Central memory CD8-positive, alpha-beta T cell (primary cell): ENCODE measurements at regions not wholly inside any gene's neighbourhood (a gene's known extent, or its start where the extent isn't known, plus 50 kb on each side); places are given as distances from the start of the nearest gene placed in this dataset.
A peak's percentile ranks its signal among the peaks of the same experiment; 100 is the strongest.

ENCODE experiments used
- ATAC-seq: fragments of 150-1000 bp; cut with Tn5 transposase; replicated peaks from 2 replicates; pipeline ENCODE4 v1.10.0; 2022; ENCODE audit warnings: mild to moderate bottlenecking, moderate FRiP score, moderate number of reproducible peaks; ENCODE audit not compliant: poor library complexity, severe bottlenecking; ENCODE audit errors: extremely low read depth
- DNase-seq, 2 donors: peaks; one replicate each; pipeline ENCODE4 v3.0.0; 2021; ENCODE audit warnings: low spot score in 2 of 2
- H3K27ac Mint-ChIP-seq: one replicate; pipeline ENCODE4 v1.8.0; 2022; ENCODE audit warnings: low read depth, mild to moderate bottlenecking, moderate library complexity, mixed read lengths
- H3K27me3 Mint-ChIP-seq: one replicate; pipeline ENCODE4 v1.8.0; 2022; ENCODE audit warnings: mixed read lengths
- H3K36me3 Mint-ChIP-seq: one replicate; pipeline ENCODE4 v1.8.0; 2022; ENCODE audit warnings: mild to moderate bottlenecking, moderate library complexity, mixed read lengths; ENCODE audit not compliant: insufficient read depth
- H3K4me1 Mint-ChIP-seq: one replicate; pipeline ENCODE4 v1.8.0; 2022; ENCODE audit warnings: mixed read lengths
- H3K4me3 Mint-ChIP-seq: one replicate; pipeline ENCODE4 v1.8.0; 2022; ENCODE audit warnings: mild to moderate bottlenecking, moderate library complexity, mixed read lengths
- H3K9me3 Mint-ChIP-seq: one replicate; pipeline ENCODE4 v1.8.0; 2022; ENCODE audit warnings: mixed read lengths

- ATAC-seq (no peak), DNase-seq (no peak)
- Mint-ChIP-seq H3K27me3 (no peaks in the 10 kb centered on the region), H3K4me1 (peaks cover 6% of the 10 kb centered on the region), H3K27ac (no peak overlapping the region), H3K9me3 (no peaks in the 10 kb centered on the region), H3K4me3 (no peak overlapping the region), H3K36me3 (no peaks in the 10 kb centered on the region)
Measured at GRCh38 chr1:234942879-234943506, 185.6 kb downstream of the TOMM20 start.

- DNase-seq = no peak
Measured at GRCh38 chr1:234942012-234942332, 186.7 kb downstream of the TOMM20 start.

GRCh38 chr1:234941321-234942011 lies 187.2 kb downstream of the TOMM20 start:
- no peak overlapping the region for H3K27ac Mint-ChIP-seq
- ATAC-seq (no peak), DNase-seq (no peak)
- H3K4me3 Mint-ChIP-seq = no peak overlapping the region
- H3K36me3 Mint-ChIP-seq = no peaks in the 10 kb centered on the region
- no peaks in the 10 kb centered on the region for H3K9me3 Mint-ChIP-seq
- H3K4me1 Mint-ChIP-seq = peaks cover 6% of the 10 kb centered on the region
- no peaks in the 10 kb centered on the region for H3K27me3 Mint-ChIP-seq

More at GRCh38 chr1:234942012-234942332, 186.7 kb downstream of the TOMM20 start:
- ATAC-seq = no peak
- Mint-ChIP-seq H3K27me3 (no peaks in the 10 kb centered on the region), H3K4me3 (no peak overlapping the region), H3K27ac (no peak overlapping the region), H3K4me1 (peaks cover 6% of the 10 kb centered on the region), H3K36me3 (no peaks in the 10 kb centered on the region), H3K9me3 (no peaks in the 10 kb centered on the region)

- ATAC-seq (no peak), DNase-seq (no peak)
- H3K27ac Mint-ChIP-seq = no peak overlapping the region
- no peaks in the 10 kb centered on the region for H3K27me3 Mint-ChIP-seq
- H3K36me3 Mint-ChIP-seq = peaks cover under 1% of the 10 kb centered on the region
- no peak overlapping the region for H3K4me3 Mint-ChIP-seq
- no peaks in the 10 kb centered on the region for H3K9me3 Mint-ChIP-seq
- peaks cover 6% of the 10 kb centered on the region for H3K4me1 Mint-ChIP-seq
Measured at GRCh38 chr1:234940841-234941240, 187.8 kb downstream of the TOMM20 start.

GRCh38 chr1:234938924-234939323 lies 189.7 kb downstream of the TOMM20 start:
- Mint-ChIP-seq H3K4me3 (no peak overlapping the region), H3K27ac (no peak overlapping the region), H3K9me3 (no peaks in the 10 kb centered on the region), H3K27me3 (no peaks in the 10 kb centered on the region), H3K4me1 (no peaks in the 10 kb centered on the region), H3K36me3 (peaks cover 3% of the 10 kb centered on the region)
- DNase-seq (no peak), ATAC-seq (no peak)

- H3K36me3 Mint-ChIP-seq = peaks cover 3% of the 10 kb centered on the region
- no peaks in the 10 kb centered on the region for H3K4me1 Mint-ChIP-seq
- H3K9me3 Mint-ChIP-seq = no peaks in the 10 kb centered on the region
- H3K27me3 Mint-ChIP-seq = no peaks in the 10 kb centered on the region
- DNase-seq = no peak
- ATAC-seq = no peak
- no peak overlapping the region for H3K4me3 Mint-ChIP-seq
- H3K27ac Mint-ChIP-seq = no peak overlapping the region
Measured at GRCh38 chr1:234938135-234938534, 190.5 kb downstream of the TOMM20 start.

GRCh38 chr1:234936612-234937389 lies 191.8 kb downstream of the TOMM20 start:
- H3K36me3 Mint-ChIP-seq = peaks cover 3% of the 10 kb centered on the region
- DNase-seq = no peak
- no peak for ATAC-seq
- H3K4me1 Mint-ChIP-seq = no peaks in the 10 kb centered on the region
- H3K4me3 Mint-ChIP-seq = no peak overlapping the region
- H3K27me3 Mint-ChIP-seq = no peaks in the 10 kb centered on the region
- no peak overlapping the region for H3K27ac Mint-ChIP-seq
- no peaks in the 10 kb centered on the region for H3K9me3 Mint-ChIP-seq

GRCh38 chr1:234934611-234935033 lies 194.0 kb downstream of the TOMM20 start:
- Mint-ChIP-seq H3K27ac (no peak overlapping the region), H3K36me3 (peaks cover 3% of the 10 kb centered on the region), H3K27me3 (no peaks in the 10 kb centered on the region), H3K4me3 (no peak overlapping the region), H3K9me3 (no peaks in the 10 kb centered on the region), H3K4me1 (no peaks in the 10 kb centered on the region)
- ATAC-seq (no peak), DNase-seq (no peak)

- DNase-seq (no peak), ATAC-seq (peak; percentile 28)
- Mint-ChIP-seq H3K4me1 (no peaks in the 10 kb centered on the region), H3K27ac (peak overlapping the region; percentile 38), H3K4me3 (no peak overlapping the region), H3K9me3 (no peaks in the 10 kb centered on the region), H3K27me3 (no peaks in the 10 kb centered on the region), H3K36me3 (peaks cover 3% of the 10 kb centered on the region)
Measured at GRCh38 chr1:234933475-234933874, 195.2 kb downstream of the TOMM20 start.

GRCh38 chr1:234932511-234933430 lies 195.9 kb downstream of the TOMM20 start:
- no peak for DNase-seq

GRCh38 chr1:234932106-234932505 lies 196.5 kb downstream of the TOMM20 start:
- Mint-ChIP-seq H3K9me3 (no peaks in the 10 kb centered on the region), H3K4me3 (no peak overlapping the region), H3K27ac (no peak overlapping the region), H3K27me3 (no peaks in the 10 kb centered on the region), H3K4me1 (peaks cover 11% of the 10 kb centered on the region), H3K36me3 (peaks cover 4% of the 10 kb centered on the region)
- DNase-seq (no peak), ATAC-seq (no peak)

More at GRCh38 chr1:234932511-234933430, 195.9 kb downstream of the TOMM20 start:
- H3K27ac Mint-ChIP-seq = peak overlapping the region; percentile 38
- H3K27me3 Mint-ChIP-seq = no peaks in the 10 kb centered on the region
- no peak overlapping the region for H3K4me3 Mint-ChIP-seq
- peaks cover 3% of the 10 kb centered on the region for H3K36me3 Mint-ChIP-seq
- peaks cover 5% of the 10 kb centered on the region for H3K4me1 Mint-ChIP-seq
- no peak for ATAC-seq
- H3K9me3 Mint-ChIP-seq = no peaks in the 10 kb centered on the region

GRCh38 chr1:234931404-234931973 lies 197.1 kb downstream of the TOMM20 start:
- no peaks in the 10 kb centered on the region for H3K27me3 Mint-ChIP-seq
- no peak overlapping the region for H3K4me3 Mint-ChIP-seq
- peaks cover 7% of the 10 kb centered on the region for H3K36me3 Mint-ChIP-seq
- DNase-seq (no peak), ATAC-seq (no peak)
- peaks cover 17% of the 10 kb centered on the region for H3K4me1 Mint-ChIP-seq
- H3K27ac Mint-ChIP-seq = no peak overlapping the region
- no peaks in the 10 kb centered on the region for H3K9me3 Mint-ChIP-seq
